Kidney epithelial cell (primary cell): ENCODE measurements at regions not wholly inside any gene's neighbourhood (a gene's known extent, or its start where the extent isn't known, plus 50 kb on each side); places are given as distances from the start of the nearest gene placed in this dataset.

Experiments
- DNase-seq: peaks from one replicate; pipeline ENCODE4 v3.0.0-alpha.2; 2010; ENCODE audit warnings: low read depth
- H3K27me3 ChIP-seq: 2 replicates; pipeline ENCODE4 v1.6.0; 2011; ENCODE audit warnings: low read length; ENCODE audit not compliant: control insufficient read depth, insufficient read depth
- H3K36me3 ChIP-seq: 2 replicates; pipeline ENCODE4 v1.5.1; 2011; ENCODE audit warnings: low read length; ENCODE audit not compliant: control insufficient read depth, insufficient read depth
- H3K4me3 ChIP-seq: 2 replicates; pipeline ENCODE4 v1.5.1; 2011; ENCODE audit warnings: low read depth, mild to moderate bottlenecking, control low read depth, low read length
- CTCF ChIP-seq: IDR thresholded peaks from 2 replicates; pipeline ENCODE4 v1.5.1; 2011; ENCODE audit warnings: mild to moderate bottlenecking, moderate library complexity, low read length, control low read depth, inconsistent platforms; ENCODE audit not compliant: insufficient read depth, poor library complexity, severe bottlenecking

GRCh38 chr6:90934081-90934480, 347.2 kb upstream of the MAP3K7 start:
- DNase-seq: no peak
- no peak for TF ChIP-seq CTCF
- Histone ChIP-seq H3K36me3 (no peaks in the 10 kb centered on the region), H3K4me3 (no peak overlapping the region), H3K27me3 (no peaks in the 10 kb centered on the region)

DNA sequence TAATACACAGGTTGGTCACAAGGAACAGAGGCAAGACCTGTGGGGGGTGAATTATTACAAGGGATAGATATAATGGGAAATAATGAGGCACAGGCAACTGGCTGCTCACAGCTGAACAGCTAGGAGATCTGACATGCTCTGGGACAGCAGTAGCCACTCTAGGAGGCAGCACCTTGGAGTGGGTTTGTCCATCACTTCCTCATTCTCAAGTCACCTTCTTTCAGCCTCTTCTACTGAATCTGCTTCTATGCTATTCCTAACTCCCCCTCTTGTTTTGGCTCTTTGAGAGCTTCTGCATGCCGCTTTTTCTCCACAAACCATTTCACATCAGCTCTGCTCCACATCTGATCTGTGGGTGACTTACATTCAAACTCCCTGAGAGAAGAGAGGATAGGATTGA, 345.5 kb upstream of the MAP3K7 start:
- Histone ChIP-seq H3K36me3 (no peaks in the 10 kb centered on the region), H3K27me3 (no peaks in the 10 kb centered on the region), H3K4me3 (no peak overlapping the region)
- no peak for TF ChIP-seq CTCF
- no peak for DNase-seq

GRCh38 chr6:90928051-90928450, 341.2 kb upstream of the MAP3K7 start:
- Histone ChIP-seq H3K4me3 (no peak overlapping the region), H3K27me3 (no peaks in the 10 kb centered on the region), H3K36me3 (no peaks in the 10 kb centered on the region)
- DNase-seq: no peak
- TF ChIP-seq CTCF: no peak

- no peak for TF ChIP-seq CTCF
- Histone ChIP-seq H3K36me3 (no peaks in the 10 kb centered on the region), H3K27me3 (no peaks in the 10 kb centered on the region), H3K4me3 (no peak overlapping the region)
- DNase-seq: no peak
Measured at GRCh38 chr6:90925726-90926125, 338.9 kb upstream of the MAP3K7 start.

DNA sequence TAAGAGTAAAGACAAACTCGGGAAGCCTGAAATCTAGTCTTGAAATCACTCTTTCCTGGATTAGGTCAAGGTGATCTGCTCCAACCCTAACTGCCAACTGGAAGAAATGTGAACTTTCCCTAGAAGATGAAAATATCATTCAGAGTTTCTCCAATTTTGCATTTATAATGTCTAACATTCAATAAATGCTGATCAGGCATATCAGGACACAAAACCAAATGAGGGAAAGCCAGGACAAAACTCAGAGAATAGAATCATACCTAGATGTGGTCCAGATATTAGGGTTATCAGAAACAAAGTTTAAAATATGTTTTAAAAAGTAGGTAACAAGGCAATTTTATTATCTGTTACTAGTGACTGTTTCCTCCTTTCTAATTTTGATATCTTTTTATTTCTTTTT, 335.5 kb upstream of the MAP3K7 start:
- TF ChIP-seq CTCF: no peak
- no peaks in the 10 kb centered on the region for H3K27me3 ChIP-seq

GRCh38 chr6:90918361-90918760, 331.5 kb upstream of the MAP3K7 start:
- Histone ChIP-seq H3K27me3 (no peaks in the 10 kb centered on the region), H3K4me3 (no peak overlapping the region), H3K36me3 (no peaks in the 10 kb centered on the region)
- no peak for DNase-seq
- no peak for TF ChIP-seq CTCF

More for the DNA sequence above, 335.5 kb upstream of the MAP3K7 start:
- no peak for DNase-seq
- Histone ChIP-seq H3K4me3 (no peak overlapping the region), H3K36me3 (no peaks in the 10 kb centered on the region)
